ENCODE measurements at regions not wholly inside any gene's neighbourhood (a gene's known extent, or its start where the extent isn't known, plus 50 kb on each side); places are given as distances from the start of the nearest gene placed in this dataset.
A peak's percentile ranks its signal among the peaks of the same experiment; 100 is the strongest.

- TF ChIP-seq, protein P1, sequence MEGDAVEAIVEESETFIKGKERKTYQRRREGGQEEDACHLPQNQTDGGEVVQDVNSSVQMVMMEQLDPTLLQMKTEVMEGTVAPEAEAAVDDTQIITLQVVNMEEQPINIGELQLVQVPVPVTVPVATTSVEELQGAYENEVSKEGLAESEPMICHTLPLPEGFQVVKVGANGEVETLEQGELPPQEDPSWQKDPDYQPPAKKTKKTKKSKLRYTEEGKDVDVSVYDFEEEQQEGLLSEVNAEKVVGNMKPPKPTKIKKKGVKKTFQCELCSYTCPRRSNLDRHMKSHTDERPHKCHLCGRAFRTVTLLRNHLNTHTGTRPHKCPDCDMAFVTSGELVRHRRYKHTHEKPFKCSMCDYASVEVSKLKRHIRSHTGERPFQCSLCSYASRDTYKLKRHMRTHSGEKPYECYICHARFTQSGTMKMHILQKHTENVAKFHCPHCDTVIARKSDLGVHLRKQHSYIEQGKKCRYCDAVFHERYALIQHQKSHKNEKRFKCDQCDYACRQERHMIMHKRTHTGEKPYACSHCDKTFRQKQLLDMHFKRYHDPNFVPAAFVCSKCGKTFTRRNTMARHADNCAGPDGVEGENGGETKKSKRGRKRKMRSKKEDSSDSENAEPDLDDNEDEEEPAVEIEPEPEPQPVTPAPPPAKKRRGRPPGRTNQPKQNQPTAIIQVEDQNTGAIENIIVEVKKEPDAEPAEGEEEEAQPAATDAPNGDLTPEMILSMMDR (IDR thresholded peaks at IDR 0.05) = no peak
- no peaks in the 10 kb centered on the region for H3K9me3 Mint-ChIP-seq
- no peaks in the 10 kb centered on the region for H3K36me3 Mint-ChIP-seq (ENCODE audit: low read depth)
- peaks cover 13% of the 10 kb centered on the region for H3K27me3 Mint-ChIP-seq (ENCODE audit: insufficient read depth)
- H3K4me1 Mint-ChIP-seq (ENCODE audit: low read depth) = peaks cover 14% of the 10 kb centered on the region
- no peak for DNase-seq
- no peak overlapping the region for H3K4me3 Mint-ChIP-seq
- H3K27ac Mint-ChIP-seq = no peak overlapping the region
These were observed 118.9 kb downstream of the EVX1 start for GRCh38 chr7:27361522-27361921.

GRCh38 chr7:27362026-27362425, 119.4 kb downstream of the EVX1 start:
- Mint-ChIP-seq H3K4me3 (no peak overlapping the region), H3K27ac (no peak overlapping the region), H3K36me3 (ENCODE audit: low read depth) (no peaks in the 10 kb centered on the region), H3K27me3 (ENCODE audit: insufficient read depth) (peaks cover 13% of the 10 kb centered on the region), H3K4me1 (ENCODE audit: low read depth) (peaks cover 14% of the 10 kb centered on the region), H3K9me3 (no peaks in the 10 kb centered on the region)
- TF ChIP-seq, protein P1 (IDR thresholded peaks at IDR 0.05) = no peak
- DNase-seq = no peak

GRCh38 chr7:27364344-27364758, 121.7 kb downstream of the EVX1 start:
- Mint-ChIP-seq H3K36me3 (ENCODE audit: low read depth) (no peaks in the 10 kb centered on the region), H3K4me3 (peak overlapping the region; percentile 88), H3K9me3 (no peaks in the 10 kb centered on the region), H3K27ac (peak overlapping the region; percentile 81), H3K27me3 (ENCODE audit: insufficient read depth) (no peaks in the 10 kb centered on the region; the same call in 1 of the 2 replicates), H3K4me1 (ENCODE audit: low read depth) (peaks cover 14% of the 10 kb centered on the region)
- TF ChIP-seq, protein P1 (IDR thresholded peaks at IDR 0.05) = no peak
- DNase-seq = peak; percentile 30

- H3K27me3 Mint-ChIP-seq (ENCODE audit: insufficient read depth) = no peaks in the 10 kb centered on the region
- no peak overlapping the region for H3K27ac Mint-ChIP-seq
- H3K36me3 Mint-ChIP-seq (ENCODE audit: low read depth) = no peaks in the 10 kb centered on the region
- H3K4me1 Mint-ChIP-seq (ENCODE audit: low read depth) = peaks cover 21% of the 10 kb centered on the region
- TF ChIP-seq, protein P1 (IDR thresholded peaks at IDR 0.05) = no peak
- DNase-seq = no peak
- H3K4me3 Mint-ChIP-seq = no peak overlapping the region
- no peaks in the 10 kb centered on the region for H3K9me3 Mint-ChIP-seq
These were observed 124.8 kb downstream of the EVX1 start for GRCh38 chr7:27367179-27367932.

DNA sequence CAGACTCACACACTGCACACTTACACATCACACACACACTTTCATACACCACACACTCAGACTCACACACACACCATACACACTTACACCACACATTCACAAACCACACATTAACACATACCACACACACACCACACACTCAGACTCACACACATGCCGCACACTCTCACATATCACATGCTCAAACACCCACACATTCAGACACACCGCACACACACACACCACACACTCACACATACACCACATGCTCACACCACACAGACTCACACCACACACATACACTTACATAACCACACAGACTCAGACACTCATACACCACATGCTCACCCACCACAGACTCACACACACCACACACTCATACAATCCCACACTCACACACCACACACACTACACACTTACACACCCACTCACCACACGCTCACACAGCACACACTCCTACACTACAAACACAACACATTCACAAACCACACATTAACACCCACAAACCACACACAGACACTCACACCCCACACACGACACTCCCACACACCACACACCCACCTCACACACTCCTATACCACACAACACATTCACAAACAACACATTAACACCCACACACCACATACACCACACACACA, 125.4 kb downstream of the EVX1 start:
- TF ChIP-seq, protein P1 (IDR thresholded peaks at IDR 0.05) = no peak
- Mint-ChIP-seq H3K27ac (no peak overlapping the region), H3K9me3 (no peaks in the 10 kb centered on the region), H3K27me3 (ENCODE audit: insufficient read depth) (no peaks in the 10 kb centered on the region), H3K4me3 (no peak overlapping the region), H3K36me3 (ENCODE audit: low read depth) (no peaks in the 10 kb centered on the region), H3K4me1 (ENCODE audit: low read depth) (peaks cover 27% of the 10 kb centered on the region)
- DNase-seq = no peak
